ENCODE measurements at regions not wholly inside any gene's neighbourhood (a gene's known extent, or its start where the extent isn't known, plus 50 kb on each side); places are given as distances from the start of the nearest gene placed in this dataset.

GRCh38 chr4:32061916-32062315, 1341.7 kb downstream of the PCDH7 start:
- no peaks in the 10 kb centered on the region for H3K36me3 ChIP-seq (ENCODE audit: control insufficient read depth, insufficient read depth, low read length)
- H3K27ac ChIP-seq (ENCODE audit: low read length), result no peak overlapping the region
- H3K4me3 ChIP-seq (ENCODE audit: low read depth in 2 of 2, low read length in 2 of 2), result no peak overlapping the region
- H3K27me3 ChIP-seq (ENCODE audit: control insufficient read depth, insufficient read depth, low read length), result no peaks in the 10 kb centered on the region
- DNase-seq (ENCODE audit: low read depth, low spot score), result no peak
- no TSS peak for BruUV-seq (replicated peaks)
- no peaks in the 10 kb centered on the region for H3K4me1 ChIP-seq (ENCODE audit: control insufficient read depth, insufficient read depth, low read length)
- no peaks in the 10 kb centered on the region for H3K9me3 ChIP-seq (ENCODE audit: control insufficient read depth, insufficient read depth, low read depth, low read length)
- POLR2A ChIA-PET, result no interaction called here
- TF ChIP-seq TCF7L2 (IDR thresholded peaks at IDR 0.05; ENCODE audit: low read depth, low read length) (no peak), SIN3A (IDR thresholded peaks at IDR 0.05; ENCODE audit: borderline replicate concordance, insufficient read depth, low read depth, low read length) (no peak), CTCF (IDR thresholded peaks at IDR 0.05) (no peak), POLR2AphosphoS5 (IDR thresholded peaks at IDR 0.05; ENCODE audit: low read depth, low read length) (no peak)
- TF ChIP-seq, protein P1, sequence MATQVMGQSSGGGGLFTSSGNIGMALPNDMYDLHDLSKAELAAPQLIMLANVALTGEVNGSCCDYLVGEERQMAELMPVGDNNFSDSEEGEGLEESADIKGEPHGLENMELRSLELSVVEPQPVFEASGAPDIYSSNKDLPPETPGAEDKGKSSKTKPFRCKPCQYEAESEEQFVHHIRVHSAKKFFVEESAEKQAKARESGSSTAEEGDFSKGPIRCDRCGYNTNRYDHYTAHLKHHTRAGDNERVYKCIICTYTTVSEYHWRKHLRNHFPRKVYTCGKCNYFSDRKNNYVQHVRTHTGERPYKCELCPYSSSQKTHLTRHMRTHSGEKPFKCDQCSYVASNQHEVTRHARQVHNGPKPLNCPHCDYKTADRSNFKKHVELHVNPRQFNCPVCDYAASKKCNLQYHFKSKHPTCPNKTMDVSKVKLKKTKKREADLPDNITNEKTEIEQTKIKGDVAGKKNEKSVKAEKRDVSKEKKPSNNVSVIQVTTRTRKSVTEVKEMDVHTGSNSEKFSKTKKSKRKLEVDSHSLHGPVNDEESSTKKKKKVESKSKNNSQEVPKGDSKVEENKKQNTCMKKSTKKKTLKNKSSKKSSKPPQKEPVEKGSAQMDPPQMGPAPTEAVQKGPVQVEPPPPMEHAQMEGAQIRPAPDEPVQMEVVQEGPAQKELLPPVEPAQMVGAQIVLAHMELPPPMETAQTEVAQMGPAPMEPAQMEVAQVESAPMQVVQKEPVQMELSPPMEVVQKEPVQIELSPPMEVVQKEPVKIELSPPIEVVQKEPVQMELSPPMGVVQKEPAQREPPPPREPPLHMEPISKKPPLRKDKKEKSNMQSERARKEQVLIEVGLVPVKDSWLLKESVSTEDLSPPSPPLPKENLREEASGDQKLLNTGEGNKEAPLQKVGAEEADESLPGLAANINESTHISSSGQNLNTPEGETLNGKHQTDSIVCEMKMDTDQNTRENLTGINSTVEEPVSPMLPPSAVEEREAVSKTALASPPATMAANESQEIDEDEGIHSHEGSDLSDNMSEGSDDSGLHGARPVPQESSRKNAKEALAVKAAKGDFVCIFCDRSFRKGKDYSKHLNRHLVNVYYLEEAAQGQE (IDR thresholded peaks at IDR 0.05; ENCODE audit: insufficient read depth in 1 of 2, low read depth in 2 of 2, low read length in 1 of 2), result no peak
- ATAC-seq, result no peak
- CTCF ChIA-PET, result no interaction called here
- in situ Hi-C loops (cut with HindIII; ENCODE audit: low pct_unique_long_range_greater_than_20kb, low sequenced_read_pairs) (no loop called here), intact Hi-C loops (cut with micrococcal nuclease; ENCODE audit: unreplicated experiment) (no loop called here)

DNA sequence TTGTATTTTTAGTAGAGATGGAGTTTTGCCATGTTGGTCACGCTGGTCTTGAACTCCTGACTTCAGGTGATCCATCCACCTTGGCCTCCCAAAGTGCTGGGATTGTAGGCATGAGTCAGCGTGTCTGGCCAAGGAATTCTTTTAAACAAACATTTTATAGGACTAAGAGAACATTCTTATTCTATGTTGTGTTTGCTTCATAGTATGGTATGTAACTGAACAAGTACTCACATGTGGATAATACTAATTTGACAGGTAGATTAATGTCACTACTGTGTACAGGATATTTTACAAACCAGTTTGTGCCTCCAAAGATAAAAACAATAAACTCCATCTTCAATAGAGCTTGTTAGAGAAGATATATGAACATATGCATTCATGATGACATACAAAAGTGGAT, 1353.4 kb downstream of the PCDH7 start:
- ATAC-seq (no peak), DNase-seq (ENCODE audit: low read depth, low spot score) (no peak)
- Histone ChIP-seq H3K9me3 (ENCODE audit: control insufficient read depth, insufficient read depth, low read depth, low read length) (no peaks in the 10 kb centered on the region), H3K27me3 (ENCODE audit: control insufficient read depth, insufficient read depth, low read length) (no peaks in the 10 kb centered on the region), H3K27ac (ENCODE audit: low read length) (no peak overlapping the region), H3K4me3 (ENCODE audit: low read depth in 2 of 2, low read length in 2 of 2) (no peak overlapping the region), H3K36me3 (ENCODE audit: control insufficient read depth, insufficient read depth, low read length) (no peaks in the 10 kb centered on the region), H3K4me1 (ENCODE audit: control insufficient read depth, insufficient read depth, low read length) (no peaks in the 10 kb centered on the region)
- BruUV-seq (replicated peaks), result no TSS peak
- ChIA-PET CTCF (no interaction called here), POLR2A (no interaction called here)
- TF ChIP-seq CTCF (IDR thresholded peaks at IDR 0.05) (no peak), TCF7L2 (IDR thresholded peaks at IDR 0.05; ENCODE audit: low read depth, low read length) (no peak), POLR2AphosphoS5 (IDR thresholded peaks at IDR 0.05; ENCODE audit: low read depth, low read length) (no peak), SIN3A (IDR thresholded peaks at IDR 0.05; ENCODE audit: borderline replicate concordance, insufficient read depth, low read depth, low read length) (no peak)
- TF ChIP-seq, protein P1 (IDR thresholded peaks at IDR 0.05; ENCODE audit: insufficient read depth in 1 of 2, low read depth in 2 of 2, low read length in 1 of 2), result no peak
- intact Hi-C loops (cut with micrococcal nuclease; ENCODE audit: unreplicated experiment), result no loop called here
- in situ Hi-C loops (cut with HindIII; ENCODE audit: low pct_unique_long_range_greater_than_20kb, low sequenced_read_pairs), result no loop called here

Measured in Panc1 (cell line).